MM.1S (cell line): ENCODE measurements at regions not wholly inside any gene's neighbourhood (a gene's known extent, or its start where the extent isn't known, plus 50 kb on each side); places are given as distances from the start of the nearest gene placed in this dataset.

Source experiments
- EZH2 ChIP-seq: fragments of 300-600 bp; sonication (generic); optimal IDR thresholded peaks from 2 replicates; pipeline ENCODE3; 2017; ENCODE audit warnings: low read depth, mild to moderate bottlenecking, antibody characterized with exemption, low read length, mixed read lengths
- EZH2phosphoT487 ChIP-seq: fragments of 300-600 bp; sonication (generic); IDR thresholded peaks from 2 replicates; pipeline ENCODE4 v1.6.1; 2018; ENCODE audit warnings: antibody characterized with exemption, low read length
- TF ChIP-seq, protein P1 (sequence below): fragments of 300-600 bp; sonication (generic); IDR thresholded peaks from 2 replicates; pipeline ENCODE4 v1.5.1; 2016; ENCODE audit warnings: antibody characterized with exemption, low read length, mixed read lengths

DNA sequence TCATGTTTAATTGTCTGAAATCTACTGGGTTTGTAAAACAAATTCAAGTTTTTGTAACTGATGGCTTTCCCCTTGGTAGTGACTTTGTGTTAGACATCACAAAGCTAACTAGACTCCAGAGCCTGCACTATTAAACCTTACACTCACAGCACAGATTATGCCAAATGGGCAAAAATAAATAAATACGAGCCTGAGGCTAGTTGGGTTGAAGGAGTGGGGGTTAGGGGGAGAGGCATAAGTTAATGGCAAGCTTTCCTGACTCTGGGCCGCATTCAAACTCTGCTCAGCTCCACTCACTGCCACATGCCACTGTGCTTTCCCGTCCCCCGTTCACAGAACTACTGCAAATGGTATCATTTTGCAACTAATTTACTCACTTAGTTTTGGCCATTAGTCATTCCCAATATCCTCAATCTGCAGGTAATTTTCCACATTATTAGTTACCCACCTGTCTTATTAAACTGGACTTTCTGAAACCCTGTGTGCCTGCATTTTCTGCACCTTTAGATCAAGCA is 1079.9 kb upstream of the PIK3C3 start:
- no peak for TF ChIP-seq EZH2phosphoT487
- TF ChIP-seq, protein P1, sequence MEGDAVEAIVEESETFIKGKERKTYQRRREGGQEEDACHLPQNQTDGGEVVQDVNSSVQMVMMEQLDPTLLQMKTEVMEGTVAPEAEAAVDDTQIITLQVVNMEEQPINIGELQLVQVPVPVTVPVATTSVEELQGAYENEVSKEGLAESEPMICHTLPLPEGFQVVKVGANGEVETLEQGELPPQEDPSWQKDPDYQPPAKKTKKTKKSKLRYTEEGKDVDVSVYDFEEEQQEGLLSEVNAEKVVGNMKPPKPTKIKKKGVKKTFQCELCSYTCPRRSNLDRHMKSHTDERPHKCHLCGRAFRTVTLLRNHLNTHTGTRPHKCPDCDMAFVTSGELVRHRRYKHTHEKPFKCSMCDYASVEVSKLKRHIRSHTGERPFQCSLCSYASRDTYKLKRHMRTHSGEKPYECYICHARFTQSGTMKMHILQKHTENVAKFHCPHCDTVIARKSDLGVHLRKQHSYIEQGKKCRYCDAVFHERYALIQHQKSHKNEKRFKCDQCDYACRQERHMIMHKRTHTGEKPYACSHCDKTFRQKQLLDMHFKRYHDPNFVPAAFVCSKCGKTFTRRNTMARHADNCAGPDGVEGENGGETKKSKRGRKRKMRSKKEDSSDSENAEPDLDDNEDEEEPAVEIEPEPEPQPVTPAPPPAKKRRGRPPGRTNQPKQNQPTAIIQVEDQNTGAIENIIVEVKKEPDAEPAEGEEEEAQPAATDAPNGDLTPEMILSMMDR, result no peak
- no peak for TF ChIP-seq EZH2
